ENCODE measurements at regions not wholly inside any gene's neighbourhood (a gene's known extent, or its start where the extent isn't known, plus 50 kb on each side); places are given as distances from the start of the nearest gene placed in this dataset.

DNA sequence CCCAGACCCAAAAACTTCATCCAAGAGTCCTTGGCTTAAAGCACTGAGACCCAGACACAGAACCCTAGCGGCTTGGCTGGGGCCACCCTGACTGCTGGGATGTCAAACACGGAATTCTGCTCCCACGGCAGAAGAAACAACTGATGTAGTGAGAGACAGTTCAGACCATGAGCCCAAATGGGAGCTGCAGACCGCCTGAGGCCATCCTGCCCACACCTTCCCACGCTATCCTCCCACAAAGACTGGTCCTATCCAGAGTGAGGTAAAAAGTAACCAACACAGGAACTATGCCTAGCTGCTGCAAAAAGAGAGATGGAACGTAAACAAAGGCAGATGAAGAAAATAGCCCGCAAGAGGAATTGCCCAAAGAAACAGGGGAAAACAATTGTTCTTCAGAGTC lies 203.3 kb downstream of the PTPRU start:
- no peaks in the 10 kb centered on the region for H3K9me3 ChIP-seq (ENCODE audit: low read length)
- H3K9ac ChIP-seq (ENCODE audit: insufficient read depth, low read depth, low read length), result no peak overlapping the region
- no peaks in the 10 kb centered on the region for H3K79me2 ChIP-seq (ENCODE audit: insufficient read depth, low read length)
- FAIRE-seq (no peak), DNase-seq (ENCODE audit: low spot score) (no peak), ATAC-seq (no peak)
- no peak overlapping the region for H3K4me2 ChIP-seq (ENCODE audit: low read depth, low read length)
- no peak overlapping the region for H2AFZ ChIP-seq (ENCODE audit: low read length)
- intact Hi-C loops (cut with micrococcal nuclease; ENCODE audit: unreplicated experiment) (no loop called here), in situ Hi-C loops (cut with HindIII; ENCODE audit: extremely low pct_ligation_motif_present, low pct_unique_long_range_greater_than_20kb) (no loop called here)
- BruUV-seq (replicated peaks), result no TSS peak
- H3K27ac ChIP-seq (ENCODE audit: extremely low read length, insufficient read depth, low read length), result no peak overlapping the region
- H3K36me3 ChIP-seq (replicated peaks in 1 of 2; ENCODE audit: control insufficient read depth in 1 of 2, insufficient read depth in 2 of 2, low read length in 2 of 2), result no peaks in the 10 kb centered on the region
- H3K4me1 ChIP-seq (ENCODE audit: insufficient read depth, low read length), result no peaks in the 10 kb centered on the region
- TF ChIP-seq ZNF589 (CRISPR knock-in tag; conservative IDR thresholded peaks at IDR 0.05) (no peak), U2AF1 (optimal IDR thresholded peaks at IDR 0.05; ENCODE audit: low read depth, low read length) (no peak), FOXJ3 (CRISPR knock-in tag; IDR thresholded peaks at IDR 0.05; ENCODE audit: borderline replicate concordance) (no peak), MTA3 (CRISPR knock-in tag; IDR thresholded peaks at IDR 0.05) (no peak), ZNF629 (CRISPR knock-in tag; conservative IDR thresholded peaks at IDR 0.05) (no peak), ZNF20 (CRISPR knock-in tag; IDR thresholded peaks at IDR 0.05) (no peak), SNRNP70 (IDR thresholded peaks at IDR 0.05; ENCODE audit: low read depth, low read length) (no peak), ZNF234 (CRISPR knock-in tag; conservative IDR thresholded peaks at IDR 0.05) (no peak), ARNT (IDR thresholded peaks at IDR 0.05) (no peak), MED1 (CRISPR knock-in tag; IDR thresholded peaks at IDR 0.05) (no peak), SIN3B (IDR thresholded peaks at IDR 0.05; ENCODE audit: low read length) (no peak), ZNF749 (CRISPR knock-in tag; IDR thresholded peaks at IDR 0.05; ENCODE audit: borderline replicate concordance) (no peak), ZNF577 (CRISPR knock-in tag; IDR thresholded peaks at IDR 0.05; ENCODE audit: borderline replicate concordance, low read depth) (no peak), PHF20 (CRISPR knock-in tag; IDR thresholded peaks at IDR 0.05) (no peak), TCF7 (IDR thresholded peaks at IDR 0.05; ENCODE audit: low read depth) (no peak), KDM6A (CRISPR knock-in tag; IDR thresholded peaks at IDR 0.05; ENCODE audit: low read depth) (no peak)
- TF ChIP-seq, protein P1, sequence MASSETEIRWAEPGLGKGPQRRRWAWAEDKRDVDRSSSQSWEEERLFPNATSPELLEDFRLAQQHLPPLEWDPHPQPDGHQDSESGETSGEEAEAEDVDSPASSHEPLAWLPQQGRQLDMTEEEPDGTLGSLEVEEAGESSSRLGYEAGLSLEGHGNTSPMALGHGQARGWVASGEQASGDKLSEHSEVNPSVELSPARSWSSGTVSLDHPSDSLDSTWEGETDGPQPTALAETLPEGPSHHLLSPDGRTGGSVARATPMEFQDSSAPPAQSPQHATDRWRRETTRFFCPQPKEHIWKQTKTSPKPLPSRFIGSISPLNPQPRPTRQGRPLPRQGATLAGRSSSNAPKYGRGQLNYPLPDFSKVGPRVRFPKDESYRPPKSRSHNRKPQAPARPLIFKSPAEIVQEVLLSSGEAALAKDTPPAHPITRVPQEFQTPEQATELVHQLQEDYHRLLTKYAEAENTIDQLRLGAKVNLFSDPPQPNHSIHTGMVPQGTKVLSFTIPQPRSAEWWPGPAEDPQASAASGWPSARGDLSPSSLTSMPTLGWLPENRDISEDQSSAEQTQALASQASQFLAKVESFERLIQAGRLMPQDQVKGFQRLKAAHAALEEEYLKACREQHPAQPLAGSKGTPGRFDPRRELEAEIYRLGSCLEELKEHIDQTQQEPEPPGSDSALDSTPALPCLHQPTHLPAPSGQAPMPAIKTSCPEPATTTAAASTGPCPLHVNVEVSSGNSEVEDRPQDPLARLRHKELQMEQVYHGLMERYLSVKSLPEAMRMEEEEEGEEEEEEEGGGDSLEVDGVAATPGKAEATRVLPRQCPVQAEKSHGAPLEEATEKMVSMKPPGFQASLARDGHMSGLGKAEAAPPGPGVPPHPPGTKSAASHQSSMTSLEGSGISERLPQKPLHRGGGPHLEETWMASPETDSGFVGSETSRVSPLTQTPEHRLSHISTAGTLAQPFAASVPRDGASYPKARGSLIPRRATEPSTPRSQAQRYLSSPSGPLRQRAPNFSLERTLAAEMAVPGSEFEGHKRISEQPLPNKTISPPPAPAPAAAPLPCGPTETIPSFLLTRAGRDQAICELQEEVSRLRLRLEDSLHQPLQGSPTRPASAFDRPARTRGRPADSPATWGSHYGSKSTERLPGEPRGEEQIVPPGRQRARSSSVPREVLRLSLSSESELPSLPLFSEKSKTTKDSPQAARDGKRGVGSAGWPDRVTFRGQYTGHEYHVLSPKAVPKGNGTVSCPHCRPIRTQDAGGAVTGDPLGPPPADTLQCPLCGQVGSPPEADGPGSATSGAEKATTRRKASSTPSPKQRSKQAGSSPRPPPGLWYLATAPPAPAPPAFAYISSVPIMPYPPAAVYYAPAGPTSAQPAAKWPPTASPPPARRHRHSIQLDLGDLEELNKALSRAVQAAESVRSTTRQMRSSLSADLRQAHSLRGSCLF (CRISPR knock-in tag; IDR thresholded peaks at IDR 0.05; ENCODE audit: borderline replicate concordance), result no peak
- TF ChIP-seq, protein P2, sequence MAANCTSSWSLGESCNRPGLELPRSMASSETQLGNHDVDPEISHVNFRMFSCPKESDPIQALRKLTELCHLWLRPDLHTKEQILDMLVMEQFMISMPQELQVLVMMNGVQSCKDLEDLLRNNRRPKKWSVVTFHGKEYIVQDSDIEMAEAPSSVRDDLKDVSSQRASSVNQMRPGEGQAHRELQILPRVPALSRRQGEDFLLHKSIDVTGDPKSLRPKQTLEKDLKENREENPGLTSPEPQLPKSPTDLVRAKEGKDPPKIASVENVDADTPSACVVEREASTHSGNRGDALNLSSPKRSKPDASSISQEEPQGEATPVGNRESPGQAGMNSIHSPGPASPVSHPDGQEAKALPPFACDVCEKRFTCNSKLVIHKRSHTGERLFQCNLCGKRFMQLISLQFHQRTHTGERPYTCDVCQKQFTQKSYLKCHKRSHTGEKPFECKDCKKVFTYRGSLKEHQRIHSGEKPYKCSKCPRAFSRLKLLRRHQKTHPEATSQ (CRISPR knock-in tag; IDR thresholded peaks at IDR 0.05; ENCODE audit: borderline replicate concordance), result no peak
- TF ChIP-seq, protein P3, sequence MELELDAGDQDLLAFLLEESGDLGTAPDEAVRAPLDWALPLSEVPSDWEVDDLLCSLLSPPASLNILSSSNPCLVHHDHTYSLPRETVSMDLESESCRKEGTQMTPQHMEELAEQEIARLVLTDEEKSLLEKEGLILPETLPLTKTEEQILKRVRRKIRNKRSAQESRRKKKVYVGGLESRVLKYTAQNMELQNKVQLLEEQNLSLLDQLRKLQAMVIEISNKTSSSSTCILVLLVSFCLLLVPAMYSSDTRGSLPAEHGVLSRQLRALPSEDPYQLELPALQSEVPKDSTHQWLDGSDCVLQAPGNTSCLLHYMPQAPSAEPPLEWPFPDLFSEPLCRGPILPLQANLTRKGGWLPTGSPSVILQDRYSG (CRISPR knock-in tag; IDR thresholded peaks at IDR 0.05), result no peak
- H3K27me3 ChIP-seq (ENCODE audit: control insufficient read depth in 1 of 2, insufficient read depth in 2 of 2, low read length in 2 of 2), result peaks cover 0 to 6% of the 10 kb centered on the region in 2 experiments; a peak in 2 of 5 replicates
- no peaks in the 10 kb centered on the region for H4K20me1 ChIP-seq (ENCODE audit: insufficient read depth, low read length)
- CTCF ChIA-PET (ENCODE audit: low intra/inter-chr PET ratio, low total read pairs), result no interaction called here
- POLR2A ChIA-PET, result no interaction called here
- no peak overlapping the region for H3K4me3 ChIP-seq (replicated peaks in 1 of 3; ENCODE audit: insufficient read depth in 1 of 3, low read depth in 2 of 3, low read length in 3 of 3)
- 18% methylated on average over 7 of the region's 7 CpGs for WGBS (ENCODE audit: low lambda C conversion rate)
